ENCODE measurements at regions not wholly inside any gene's neighbourhood (a gene's known extent, or its start where the extent isn't known, plus 50 kb on each side); places are given as distances from the start of the nearest gene placed in this dataset.

- TF ChIP-seq SIN3A (IDR thresholded peaks at IDR 0.05; ENCODE audit: borderline replicate concordance, insufficient read depth, low read depth, low read length) (no peak), CTCF (IDR thresholded peaks at IDR 0.05) (no peak)
These were observed 73.4 kb upstream of the AVPR1A start for GRCh38 chr12:63224396-63224795.
